A549 (cell line): ENCODE measurements at regions not wholly inside any gene's neighbourhood (a gene's known extent, or its start where the extent isn't known, plus 50 kb on each side); places are given as distances from the start of the nearest gene placed in this dataset.

Experiments
- BHLHE40 ChIP-seq: IDR thresholded peaks from 2 replicates; pipeline ENCODE4 v1.6.1; 2012; ENCODE audit warnings: low read depth, low read length, inconsistent platforms
- CHD2 ChIP-seq: fragments of 150-350 bp; IDR thresholded peaks from 2 replicates; pipeline ENCODE4 v1.6.1; 2014; ENCODE audit warnings: low read length; ENCODE audit not compliant: partially characterized antibody
- EP300 ChIP-seq, 2 experiments: fragments of >200 bp; sonication (Bioruptor Twin); formaldehyde crosslinking; IDR thresholded peaks; 2 replicates in 1 of 2; 3 replicates in 1 of 2; pipeline ENCODE4 v1.6.1; 2016 to 2017
- KDM5A ChIP-seq: fragments of 200-600 bp; sonication (generic); IDR thresholded peaks from 2 replicates; pipeline ENCODE4 v1.6.1; 2016; ENCODE audit warnings: antibody characterized with exemption, mild to moderate bottlenecking
- PHF8 ChIP-seq: fragments of 200-600 bp; sonication (generic); IDR thresholded peaks from 2 replicates; pipeline ENCODE4 v1.6.1; 2016; ENCODE audit warnings: low read depth, mild to moderate bottlenecking, antibody characterized with exemption, moderate library complexity, borderline replicate concordance
- RFX5 ChIP-seq: fragments of 450-650 bp; IDR thresholded peaks from 2 replicates; pipeline ENCODE4 v1.7.1; 2014; ENCODE audit warnings: antibody characterized with exemption, mild to moderate bottlenecking, moderate library complexity
- TF ChIP-seq, protein P1 (sequence below): fragments of >200 bp; sonication (Bioruptor Twin); formaldehyde crosslinking; IDR thresholded peaks from 3 replicates; pipeline ENCODE4 v1.5.1; 2016
- TF ChIP-seq, protein P2 (sequence below): IDR thresholded peaks from 2 replicates; pipeline ENCODE4 v1.6.1; 2012

DNA sequence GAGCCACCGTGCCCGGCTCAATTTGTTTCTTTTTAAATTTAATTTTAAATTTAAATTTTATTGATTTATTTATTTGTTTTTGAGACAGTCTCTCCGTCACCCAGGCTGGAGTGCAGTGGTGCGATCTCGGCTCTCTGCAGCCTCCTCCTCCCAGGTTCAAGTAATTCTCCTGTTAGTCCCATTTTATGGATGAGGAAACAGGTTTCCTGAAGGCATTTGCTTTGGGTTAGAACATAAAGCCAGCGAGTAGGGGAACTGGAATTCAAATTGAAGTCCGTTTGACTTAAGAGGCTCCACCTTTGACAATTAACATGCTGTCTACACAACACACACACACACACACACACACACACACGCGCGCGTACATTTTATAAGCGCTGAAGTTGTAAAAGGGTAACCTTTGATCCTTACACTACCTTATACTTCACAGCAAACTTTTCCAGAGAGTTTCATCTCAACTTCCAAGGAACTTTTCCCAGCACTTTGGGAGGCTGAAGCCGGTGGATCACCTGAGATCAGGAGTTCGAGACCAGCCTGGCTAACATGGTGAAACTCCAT lies 232.0 kb downstream of the BCAS1 start:
- TF ChIP-seq EP300 (IDR thresholded peaks at IDR 0.05) (no peak), CHD2 (no peak), KDM5A (no peak), BHLHE40 (no peak), RFX5 (no peak), PHF8 (no peak)
- TF ChIP-seq, protein P1, sequence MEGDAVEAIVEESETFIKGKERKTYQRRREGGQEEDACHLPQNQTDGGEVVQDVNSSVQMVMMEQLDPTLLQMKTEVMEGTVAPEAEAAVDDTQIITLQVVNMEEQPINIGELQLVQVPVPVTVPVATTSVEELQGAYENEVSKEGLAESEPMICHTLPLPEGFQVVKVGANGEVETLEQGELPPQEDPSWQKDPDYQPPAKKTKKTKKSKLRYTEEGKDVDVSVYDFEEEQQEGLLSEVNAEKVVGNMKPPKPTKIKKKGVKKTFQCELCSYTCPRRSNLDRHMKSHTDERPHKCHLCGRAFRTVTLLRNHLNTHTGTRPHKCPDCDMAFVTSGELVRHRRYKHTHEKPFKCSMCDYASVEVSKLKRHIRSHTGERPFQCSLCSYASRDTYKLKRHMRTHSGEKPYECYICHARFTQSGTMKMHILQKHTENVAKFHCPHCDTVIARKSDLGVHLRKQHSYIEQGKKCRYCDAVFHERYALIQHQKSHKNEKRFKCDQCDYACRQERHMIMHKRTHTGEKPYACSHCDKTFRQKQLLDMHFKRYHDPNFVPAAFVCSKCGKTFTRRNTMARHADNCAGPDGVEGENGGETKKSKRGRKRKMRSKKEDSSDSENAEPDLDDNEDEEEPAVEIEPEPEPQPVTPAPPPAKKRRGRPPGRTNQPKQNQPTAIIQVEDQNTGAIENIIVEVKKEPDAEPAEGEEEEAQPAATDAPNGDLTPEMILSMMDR = no peak
- TF ChIP-seq, protein P2, sequence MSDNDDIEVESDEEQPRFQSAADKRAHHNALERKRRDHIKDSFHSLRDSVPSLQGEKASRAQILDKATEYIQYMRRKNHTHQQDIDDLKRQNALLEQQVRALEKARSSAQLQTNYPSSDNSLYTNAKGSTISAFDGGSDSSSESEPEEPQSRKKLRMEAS = no peak
